HG03469 (cell line): ENCODE measurements at regions not wholly inside any gene's neighbourhood (a gene's known extent, or its start where the extent isn't known, plus 50 kb on each side); places are given as distances from the start of the nearest gene placed in this dataset.

ENCODE experiments used
- ATAC-seq: cut with Tn5 transposase; IDR thresholded peaks from one replicate; pipeline ENCODE4 v1.9.1; 2021; ENCODE audit warnings: mild to moderate bottlenecking, moderate library complexity, moderate number of reproducible peaks; ENCODE audit not compliant: unreplicated experiment

DNA sequence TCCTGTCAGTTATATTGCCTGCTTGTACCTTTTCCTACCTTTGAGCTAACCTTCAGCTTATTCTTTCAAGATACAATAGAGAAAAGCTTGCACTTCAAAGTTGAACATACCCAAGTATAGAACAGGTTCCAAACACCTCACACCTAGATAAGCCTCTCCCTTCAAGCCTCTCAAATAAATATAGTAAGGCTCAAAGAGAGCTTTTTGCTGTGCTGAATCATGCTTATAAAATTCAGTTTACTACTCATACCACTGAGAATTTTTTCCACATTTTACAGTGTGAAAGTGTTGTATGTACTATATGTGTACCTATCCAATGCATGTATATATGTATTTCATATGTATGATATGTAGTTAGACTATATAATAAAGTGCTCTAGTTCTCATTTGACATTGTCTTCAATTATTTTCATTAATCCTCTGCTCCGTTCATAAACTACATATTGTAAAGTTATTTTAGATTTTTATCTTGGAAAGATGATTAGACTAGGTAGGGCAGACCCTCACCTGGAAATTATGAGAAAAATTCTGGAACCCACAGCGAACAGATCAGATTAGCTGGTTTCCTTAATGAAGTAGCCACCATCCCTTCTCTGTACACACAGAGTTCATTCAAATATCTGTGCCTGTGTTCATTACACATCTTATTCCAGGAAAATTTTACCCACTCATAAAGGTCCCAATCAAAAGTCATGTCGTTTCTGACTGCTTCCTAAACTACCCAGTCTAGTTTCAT lies 149.2 kb upstream of the RGMB start:
- no peak for ATAC-seq

DNA sequence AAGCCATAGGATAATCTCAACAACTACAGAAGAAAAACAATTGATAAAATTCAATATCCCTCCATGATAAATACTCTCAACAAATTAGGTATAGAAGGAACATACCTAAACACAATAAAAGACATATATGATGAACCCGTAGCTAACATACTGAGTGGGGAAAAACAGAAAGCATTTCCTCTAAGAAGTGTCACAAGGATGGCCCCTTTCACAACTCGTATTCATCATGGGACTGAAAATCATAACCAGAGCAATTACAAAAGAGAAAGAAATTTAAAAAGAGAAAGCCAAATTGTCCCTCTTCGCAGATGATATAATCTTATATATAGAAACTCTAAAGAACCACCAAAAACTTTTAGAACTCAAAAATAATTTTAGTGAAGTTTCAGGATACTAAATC lies 146.3 kb upstream of the RGMB start:
- no peak for ATAC-seq

DNA sequence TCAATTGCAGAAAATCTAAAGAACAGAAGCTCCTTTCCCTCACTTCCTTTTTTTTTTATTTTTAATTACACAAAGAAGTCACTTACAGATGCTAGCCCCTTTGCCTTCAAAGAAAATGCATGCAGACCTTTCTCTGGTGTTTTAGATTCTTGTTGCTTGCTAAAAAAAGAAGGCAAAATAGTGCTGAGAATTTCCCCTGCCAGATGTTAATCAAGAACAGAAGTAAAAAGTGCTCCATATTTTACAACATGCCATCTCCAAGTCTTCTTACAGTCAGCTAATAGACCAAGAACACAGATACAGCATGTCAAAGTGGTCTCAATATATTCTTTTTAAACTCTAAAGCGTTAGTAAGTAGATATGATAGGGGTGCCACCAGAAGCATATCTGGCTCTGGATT lies 142.8 kb upstream of the RGMB start:
- ATAC-seq, result no peak

DNA sequence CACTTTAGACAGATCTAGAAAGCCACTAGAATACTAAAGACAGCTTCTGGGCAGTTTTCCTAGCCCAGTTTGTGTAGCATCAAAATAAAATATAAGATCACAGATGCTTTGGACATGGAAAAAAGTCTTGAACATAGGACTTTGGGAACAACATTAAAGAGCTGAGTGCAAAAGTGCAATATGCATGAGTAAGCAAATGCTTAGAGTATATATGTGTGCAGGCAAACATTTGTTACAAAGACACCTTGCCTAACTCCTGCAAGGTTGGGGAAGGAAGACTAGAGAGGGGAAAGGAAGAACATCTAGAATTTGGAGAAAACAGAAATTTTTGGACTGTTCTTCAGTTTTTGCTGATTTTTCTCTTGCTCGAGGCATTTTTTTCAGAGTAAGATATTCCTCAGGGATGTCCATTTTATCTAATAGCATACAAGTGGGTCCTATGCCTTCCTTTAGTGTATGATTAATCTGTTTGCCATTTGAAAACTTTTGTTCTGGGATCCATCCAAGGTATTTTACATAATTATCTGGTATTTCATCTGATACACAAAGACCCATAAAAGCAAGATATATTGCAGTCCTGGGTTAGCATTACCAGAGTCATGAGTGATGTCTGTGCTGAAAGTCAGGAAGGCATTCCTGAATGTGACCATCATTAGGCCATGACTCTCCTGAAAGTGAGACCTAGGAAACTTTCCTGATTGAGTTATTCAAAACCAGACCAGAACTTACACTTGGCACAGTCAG lies 142.0 kb upstream of the RGMB start:
- ATAC-seq, result no peak

DNA sequence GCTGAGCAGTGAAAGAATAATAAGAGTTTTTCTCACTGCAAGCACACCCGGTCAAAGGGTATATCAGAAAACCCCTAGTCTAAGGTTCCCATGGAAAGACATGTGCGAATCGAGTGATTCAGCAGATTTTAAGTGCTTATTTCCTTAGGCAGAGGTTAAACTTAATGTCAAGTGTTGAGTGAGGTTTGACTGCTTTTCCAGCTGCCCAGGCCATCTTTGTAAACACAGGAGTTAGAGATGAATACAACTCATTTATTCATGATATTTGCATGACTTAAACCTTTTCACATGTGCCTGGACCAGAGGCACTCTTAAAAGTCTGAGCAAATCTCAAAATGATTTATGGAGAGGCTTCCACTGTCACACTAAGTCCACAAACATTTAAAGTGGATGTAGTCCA lies 137.8 kb upstream of the RGMB start:
- ATAC-seq, result no peak

DNA sequence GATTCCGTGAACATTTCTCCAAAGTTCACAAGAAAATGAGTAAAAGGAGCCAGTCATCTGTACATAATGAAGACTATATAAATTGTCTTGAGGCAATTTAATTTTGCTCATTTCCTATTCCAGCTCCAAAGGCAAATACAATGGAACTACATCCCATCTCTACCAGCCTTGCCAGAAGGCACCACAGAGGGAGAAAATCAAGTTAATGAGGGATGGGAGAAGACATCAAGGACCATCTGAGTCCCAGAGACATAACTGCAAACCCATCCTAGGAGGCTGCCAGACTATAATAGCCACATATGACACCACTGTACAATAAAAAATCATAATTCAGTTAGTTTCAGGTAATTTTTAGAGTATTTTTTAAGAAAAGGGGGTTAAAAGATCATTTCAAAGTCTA lies 136.3 kb upstream of the RGMB start:
- ATAC-seq, result no peak

DNA sequence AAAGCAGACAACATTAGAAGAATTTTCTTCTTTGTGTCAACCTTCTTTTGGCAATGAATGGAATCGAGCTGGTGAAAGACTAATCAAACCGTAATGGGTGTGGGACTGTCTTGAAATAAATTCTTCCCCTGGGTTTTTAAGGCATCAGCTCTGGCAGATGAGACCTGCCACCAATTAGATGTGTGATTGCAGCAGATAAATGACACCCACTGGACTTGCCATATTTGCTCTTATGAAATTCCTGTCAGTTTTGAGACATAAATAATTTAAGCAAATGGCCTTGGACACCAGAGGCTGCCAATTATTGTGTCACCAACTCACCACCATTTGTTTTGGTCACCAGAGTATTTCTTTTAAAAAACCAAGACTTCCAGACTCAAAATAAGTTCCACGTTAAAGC lies 135.9 kb upstream of the RGMB start:
- ATAC-seq, result no peak

DNA sequence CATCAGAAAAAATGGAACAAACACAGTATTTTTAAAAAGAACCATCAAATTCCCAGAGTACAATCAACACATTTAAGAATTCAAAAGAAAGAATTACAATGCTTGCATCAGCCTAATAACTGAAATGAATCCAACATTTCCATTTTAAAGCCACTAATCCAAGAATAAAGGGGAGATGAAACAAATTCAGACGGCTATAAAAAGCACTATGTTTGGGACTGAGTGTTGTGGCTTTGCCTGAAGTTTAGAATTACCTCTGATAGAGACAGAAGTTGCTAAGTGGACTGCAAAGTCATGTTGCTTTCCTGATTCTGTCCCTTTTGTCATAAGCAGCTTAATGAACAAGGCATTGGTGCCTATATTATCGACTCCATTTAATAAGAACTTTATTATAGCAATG lies 135.4 kb upstream of the RGMB start:
- no peak for ATAC-seq

DNA sequence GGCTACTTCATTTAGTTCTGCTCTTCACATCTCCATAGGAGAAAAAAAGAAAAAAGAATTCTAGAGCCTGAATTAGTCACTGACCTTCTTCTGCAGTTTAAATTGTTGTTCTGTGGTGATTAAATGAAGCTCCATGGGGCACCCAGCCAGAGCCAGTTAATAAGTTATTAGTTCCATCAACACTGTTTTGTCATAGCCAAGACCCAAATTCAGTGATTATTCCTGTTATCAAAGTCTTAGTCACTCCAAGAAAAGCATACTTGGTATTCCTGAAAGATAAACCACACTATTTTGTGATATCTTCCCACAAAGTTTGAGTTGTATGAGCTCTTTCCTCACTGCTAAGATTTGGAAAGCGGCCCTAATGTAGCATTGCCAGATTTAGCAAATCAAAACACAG lies 134.8 kb upstream of the RGMB start:
- ATAC-seq, result no peak

DNA sequence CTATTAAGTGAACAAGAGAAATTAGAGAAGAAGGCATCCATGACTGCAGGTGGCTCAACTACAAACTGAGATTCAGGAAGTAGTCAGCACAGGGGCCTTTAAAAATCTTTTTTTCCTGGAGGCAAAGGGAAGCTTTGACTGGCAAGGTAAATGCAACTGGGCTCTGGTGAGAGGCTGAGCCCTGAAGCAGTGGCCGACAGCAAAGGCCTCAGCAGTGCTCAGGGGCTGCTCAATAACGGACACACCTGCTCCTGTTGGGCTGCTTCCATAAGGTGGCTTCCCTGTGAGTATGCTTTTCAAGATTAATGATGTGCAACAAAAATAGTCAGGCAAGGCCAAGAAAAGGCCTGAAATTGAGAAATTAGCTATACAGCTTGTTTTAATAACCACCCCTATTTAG lies 134.2 kb upstream of the RGMB start:
- no peak for ATAC-seq

DNA sequence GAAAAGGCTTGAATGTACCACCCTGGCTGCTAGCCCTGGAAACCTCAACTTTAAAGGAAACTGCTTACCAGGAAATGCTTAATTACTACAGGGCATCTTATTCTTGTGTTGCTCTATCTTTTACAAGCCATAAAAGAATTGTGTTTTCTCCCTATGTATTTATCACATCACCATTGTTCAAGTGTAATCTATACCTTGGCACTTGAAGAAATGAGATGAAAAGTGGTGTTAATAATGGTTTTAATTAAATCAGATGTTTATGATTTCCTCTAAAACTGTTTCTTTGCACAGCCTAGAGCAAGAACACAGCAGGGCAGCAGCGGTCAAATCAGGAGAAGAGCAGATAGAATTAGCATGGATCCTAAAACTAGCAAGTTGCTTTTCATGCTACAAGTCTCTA lies 131.8 kb upstream of the RGMB start:
- ATAC-seq, result no peak

DNA sequence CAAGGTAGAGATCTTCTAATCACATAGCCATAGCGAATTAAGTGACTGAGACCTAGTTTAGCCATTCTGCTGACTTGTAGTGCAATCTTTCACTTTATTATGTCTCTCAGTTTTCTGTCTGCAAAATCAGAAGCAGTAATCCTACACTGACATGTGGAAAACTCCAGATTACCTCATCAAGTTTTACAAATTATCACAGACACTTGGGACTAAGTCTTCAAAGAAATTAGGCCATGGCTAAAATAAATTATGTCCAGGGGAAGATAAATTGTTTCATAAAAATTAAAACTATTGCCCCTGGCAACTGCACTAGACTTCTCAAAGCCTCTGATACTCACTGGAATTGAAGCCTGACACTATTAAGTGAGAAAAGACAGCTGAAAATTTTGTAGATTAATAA lies 129.9 kb upstream of the RGMB start:
- no peak for ATAC-seq

DNA sequence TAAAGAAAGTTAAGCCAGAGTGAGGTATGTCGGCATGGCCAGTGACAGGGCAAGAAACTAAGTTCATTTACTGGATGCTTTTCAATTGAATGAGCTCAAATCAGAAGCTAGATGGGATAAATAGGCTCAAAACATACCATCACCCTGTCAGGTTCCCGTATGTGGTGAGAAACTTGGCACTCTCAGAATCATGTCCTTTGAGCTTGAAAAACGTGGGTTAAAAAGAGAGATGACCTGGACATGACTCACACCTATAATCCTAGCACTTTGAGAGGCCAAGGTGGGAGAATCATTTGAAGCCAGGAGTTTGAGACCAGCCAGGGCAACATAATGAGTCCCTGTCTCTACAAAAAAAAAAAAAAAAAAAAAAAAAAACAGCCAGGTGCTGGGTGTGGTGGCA lies 121.7 kb upstream of the RGMB start:
- no peak for ATAC-seq

DNA sequence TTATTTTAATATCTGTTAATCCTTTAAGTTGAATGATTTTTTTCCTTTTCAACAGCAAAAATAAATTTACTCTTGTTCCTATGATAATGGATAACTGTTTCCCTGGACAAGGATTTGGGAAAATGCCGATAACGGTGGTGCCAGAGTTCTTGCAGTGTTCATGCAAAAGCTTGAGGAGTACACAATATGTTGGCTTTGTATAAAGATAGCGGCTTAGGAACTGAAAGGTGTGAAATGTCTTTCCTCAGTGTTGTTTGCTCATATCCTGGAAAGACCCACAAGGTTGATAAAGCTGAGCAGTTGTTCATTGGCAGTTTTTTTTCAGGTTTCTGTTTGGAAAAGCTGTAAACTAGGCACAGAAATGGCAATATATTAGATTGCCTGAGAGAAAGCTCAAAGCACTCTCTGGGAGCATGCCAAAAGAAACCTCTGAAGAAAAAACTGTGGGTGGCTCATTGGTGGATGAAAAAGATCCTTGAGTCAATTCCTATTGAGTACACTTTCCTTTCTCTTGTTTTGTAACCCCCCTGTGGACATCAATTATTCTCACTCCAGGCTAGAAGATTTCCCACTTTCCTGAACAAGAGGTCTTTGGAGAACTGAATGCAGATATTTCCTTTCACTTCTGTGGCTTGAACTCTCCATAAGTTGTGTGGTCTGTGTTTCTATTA lies 117.2 kb upstream of the RGMB start:
- no peak for ATAC-seq

DNA sequence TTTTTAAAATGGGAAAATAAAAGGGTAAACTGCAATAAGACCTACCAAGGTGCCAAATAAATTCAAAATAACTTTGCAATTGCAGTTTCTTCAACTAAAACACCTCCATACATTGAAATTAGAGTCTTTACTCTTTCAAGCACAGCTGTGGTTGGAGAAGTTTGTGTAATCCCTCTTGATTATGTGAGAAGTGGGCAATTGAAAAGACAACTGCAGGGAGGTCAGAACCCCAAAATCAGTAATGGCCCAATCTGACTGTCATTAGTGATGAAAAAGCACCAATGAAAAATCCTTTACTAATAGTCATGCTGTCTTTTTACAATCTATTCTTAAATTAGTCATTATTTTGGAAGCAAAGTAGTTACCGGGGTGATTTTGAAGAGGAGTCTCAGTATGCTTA lies 116.7 kb upstream of the RGMB start:
- ATAC-seq, result no peak

DNA sequence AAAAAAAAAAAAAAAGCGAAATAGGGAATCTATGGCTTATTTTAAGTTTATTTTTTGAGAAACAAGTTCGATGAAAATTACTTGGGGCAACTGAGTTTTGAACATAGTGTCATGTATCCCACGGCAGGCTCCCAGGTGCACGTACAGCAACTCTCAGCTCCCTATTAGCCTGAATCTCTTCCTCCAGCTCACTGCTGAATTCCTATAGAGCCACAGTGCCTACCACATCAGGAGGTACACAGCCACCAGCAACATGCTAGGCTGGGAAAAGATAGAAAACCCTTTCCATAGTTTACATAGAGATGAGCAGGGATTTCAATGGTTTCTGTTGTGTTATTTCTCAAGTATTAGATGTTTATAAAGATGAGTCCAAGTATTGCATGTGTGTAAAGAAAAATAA lies 115.9 kb upstream of the RGMB start:
- ATAC-seq, result no peak

DNA sequence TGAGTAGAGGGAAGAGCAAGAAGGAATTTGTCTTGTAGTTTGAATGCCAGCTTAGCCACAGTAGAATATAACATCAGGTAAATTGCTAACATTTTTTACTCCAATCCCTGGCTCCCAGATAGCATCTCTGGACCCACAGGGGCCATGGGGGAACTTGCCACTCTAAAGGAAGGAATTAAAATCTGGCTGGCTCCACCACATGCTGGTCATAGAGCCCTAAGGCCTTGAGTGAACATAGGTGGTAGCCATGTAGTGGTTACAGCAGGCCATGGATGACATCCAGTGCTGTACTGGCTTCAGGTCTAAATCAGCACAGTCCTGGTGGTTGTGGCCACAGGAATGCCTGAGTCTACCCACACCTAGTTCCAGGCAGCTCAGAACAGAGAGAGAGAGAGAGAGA lies 109.9 kb upstream of the RGMB start:
- no peak for ATAC-seq

DNA sequence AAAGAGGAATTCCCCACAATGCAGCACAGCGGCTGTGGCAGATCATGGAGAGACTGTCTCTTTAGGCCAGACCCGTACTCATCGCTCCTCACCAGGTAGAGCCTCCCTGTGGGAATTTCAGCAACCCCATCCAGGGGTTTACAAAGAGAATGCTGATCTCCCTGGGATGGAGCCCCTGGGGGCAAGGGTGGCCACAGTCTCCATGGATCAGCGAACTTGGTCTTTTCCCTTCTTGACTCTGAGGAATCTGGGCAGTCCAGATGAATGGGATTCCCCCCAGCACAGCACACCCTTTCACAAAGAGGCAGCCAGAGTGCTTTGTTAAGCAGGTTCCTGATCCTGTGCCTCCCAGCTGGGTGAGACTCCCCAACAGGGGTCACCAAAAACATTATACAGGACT lies 108.7 kb upstream of the RGMB start:
- ATAC-seq, result no peak

DNA sequence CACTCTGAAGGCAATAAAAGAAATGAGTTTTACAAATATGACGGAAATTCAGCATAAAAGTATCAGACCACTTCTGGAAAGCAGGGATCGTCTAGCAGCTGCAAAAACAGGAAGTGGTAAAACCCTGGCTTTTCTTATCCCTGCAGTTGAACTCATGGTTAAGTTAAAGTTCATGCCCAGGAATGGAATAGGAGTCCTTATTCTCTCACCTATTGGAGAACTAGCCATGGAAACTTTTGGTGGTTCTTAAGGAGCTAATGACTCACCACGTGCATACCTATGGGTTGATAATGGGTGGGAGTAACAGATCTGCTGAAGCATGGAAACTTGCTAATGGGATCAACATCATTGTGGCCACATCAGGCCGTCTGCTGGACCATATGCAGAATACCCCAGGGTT lies 93.5 kb upstream of the RGMB start:
- ATAC-seq, result no peak

DNA sequence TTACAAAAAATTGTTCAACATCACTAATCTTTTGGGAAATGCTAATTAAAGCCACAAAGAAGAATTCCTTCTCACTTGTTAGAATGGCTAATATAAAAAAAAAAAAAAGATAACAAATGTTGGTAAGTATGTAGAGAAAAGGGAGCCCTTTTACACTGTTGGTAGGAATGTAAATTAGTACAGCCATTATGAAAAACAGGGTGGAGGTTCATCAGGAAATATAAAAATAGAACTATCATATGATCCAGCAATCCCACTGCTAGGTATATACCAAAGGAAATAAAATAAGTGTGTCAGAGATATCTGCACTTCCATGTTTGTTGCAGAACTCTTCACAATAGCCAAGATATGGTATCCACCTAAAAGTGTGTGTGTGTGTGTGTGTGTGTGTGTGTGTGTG lies 83.5 kb upstream of the RGMB start:
- ATAC-seq, result no peak

DNA sequence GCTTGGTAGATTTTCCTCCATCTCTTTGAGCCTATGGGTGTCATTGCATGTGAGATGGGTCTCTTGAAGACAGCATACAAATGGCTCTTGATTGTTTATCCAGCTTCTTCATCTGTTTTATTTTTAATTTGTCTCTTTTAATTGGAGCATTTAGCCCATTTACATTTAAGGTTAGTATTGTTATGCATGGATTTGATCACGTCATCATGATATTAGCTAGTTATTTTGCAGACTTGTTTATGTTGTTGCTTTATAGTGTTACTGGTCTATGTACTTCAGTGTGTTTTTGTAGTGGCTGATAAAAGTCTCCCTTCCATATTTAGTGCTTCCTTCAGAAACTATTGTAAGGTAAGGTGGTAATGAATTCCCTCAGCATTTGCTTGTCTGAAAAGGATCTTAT lies 78.6 kb upstream of the RGMB start:
- ATAC-seq, result no peak

DNA sequence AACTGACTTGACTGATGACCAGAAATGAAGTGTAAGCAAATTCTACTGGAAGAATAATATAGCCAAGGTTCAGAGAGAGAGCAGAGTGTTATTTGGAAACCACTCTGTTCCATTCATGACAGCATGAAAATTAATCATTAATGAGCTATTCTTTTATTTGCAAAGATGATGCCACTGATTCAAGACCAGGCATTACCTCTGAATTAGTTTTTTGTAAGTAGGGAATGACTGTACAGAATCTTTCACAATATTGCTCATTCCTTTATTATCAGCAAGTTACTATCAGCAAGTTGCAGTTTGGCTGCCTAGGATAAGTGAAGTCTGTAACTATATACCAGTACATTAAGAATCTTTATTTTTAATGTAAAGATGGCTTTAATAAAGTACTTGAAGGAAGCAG lies 75.1 kb upstream of the RGMB start:
- ATAC-seq, result no peak
